ENCODE measurements at regions not wholly inside any gene's neighbourhood (a gene's known extent, or its start where the extent isn't known, plus 50 kb on each side); places are given as distances from the start of the nearest gene placed in this dataset.

DNA sequence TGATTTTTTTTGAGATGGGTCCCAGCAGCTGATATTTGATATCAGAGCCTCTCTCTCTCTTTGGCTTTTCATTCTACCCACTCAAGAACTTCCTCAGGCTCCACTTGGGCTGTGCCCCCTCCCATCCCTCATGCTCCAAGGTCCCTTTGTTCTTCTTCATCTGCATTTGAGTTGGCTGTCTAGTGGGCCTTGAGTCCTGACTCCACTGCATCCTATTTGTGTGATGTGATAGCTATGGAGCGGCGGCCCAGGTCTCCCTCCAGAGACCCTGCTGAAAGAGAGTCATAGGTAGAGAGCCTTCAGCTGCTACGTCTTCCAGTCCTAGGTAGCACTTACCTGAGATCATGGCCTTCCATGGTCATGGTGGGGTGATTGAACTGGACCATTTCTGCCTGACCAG lies 123.1 kb upstream of the VRK1 start:
- TF ChIP-seq CTCF (IDR thresholded peaks at IDR 0.05; ENCODE audit: extremely low read depth in 1 of 2, insufficient read depth in 1 of 2, low read depth in 1 of 2, low read length in 2 of 2) (no peak), POLR2A (IDR thresholded peaks at IDR 0.05; ENCODE audit: low read depth, low read length) (no peak), JUN (IDR thresholded peaks at IDR 0.05; ENCODE audit: borderline replicate concordance, insufficient read depth, insufficient read length, low read depth) (no peak)

Measured in endothelial cell of umbilical vein (primary cell).